Bronchial epithelial cell (primary cell): ENCODE measurements at regions not wholly inside any gene's neighbourhood (a gene's known extent, or its start where the extent isn't known, plus 50 kb on each side); places are given as distances from the start of the nearest gene placed in this dataset.
A peak's percentile ranks its signal among the peaks of the same experiment; 100 is the strongest.
"Not testable (repeated sequence)": the region's sequence is repeated elsewhere in the genome, so short reads cannot be mapped to it uniquely, and the experiment has no call there.

Source experiments
- DNase-seq: peaks from one replicate; pipeline ENCODE4 v3.0.0-alpha.2; 2010; ENCODE audit warnings: low read depth
- FAIRE-seq: peaks from 2 replicates; lab custom pipeline; 2011; peaks lifted over from hg19 to GRCh38; lab: Jason Lieb, UNC
- H3K27me3 ChIP-seq: 2 replicates; pipeline ENCODE4 v1.5.1; 2011; ENCODE audit warnings: low read length; ENCODE audit not compliant: control insufficient read depth, insufficient read depth
- H3K36me3 ChIP-seq: 2 replicates; pipeline ENCODE4 v1.5.1; 2011; ENCODE audit warnings: low read length; ENCODE audit not compliant: control insufficient read depth, insufficient read depth
- H3K4me3 ChIP-seq: 2 replicates; pipeline ENCODE4 v1.5.1; 2011; ENCODE audit warnings: mild to moderate bottlenecking, low read depth, low read length, control low read depth
- CTCF ChIP-seq: IDR thresholded peaks from 2 replicates; pipeline ENCODE4 v1.5.1; 2011; ENCODE audit warnings: mild to moderate bottlenecking, moderate library complexity, low read length, control low read depth, inconsistent platforms; ENCODE audit not compliant: insufficient read depth, severe bottlenecking

- no peak for FAIRE-seq
Observed at GRCh38 chr3:104214937-104215336, 1151.8 kb upstream of the ALCAM start.

GRCh38 chr3:104219046-104219445, 1147.7 kb upstream of the ALCAM start:
- H3K4me3 ChIP-seq, DNase-seq, H3K36me3 ChIP-seq, FAIRE-seq, H3K27me3 ChIP-seq: not testable (repeated sequence)

More at GRCh38 chr3:104214937-104215336, 1151.8 kb upstream of the ALCAM start:
- H3K27me3 ChIP-seq = no peaks in the 10 kb centered on the region
- H3K36me3 ChIP-seq = no peaks in the 10 kb centered on the region
- TF ChIP-seq CTCF = no peak
- H3K4me3 ChIP-seq = no peak overlapping the region
- peak; percentile 65 for DNase-seq

- H3K4me3 ChIP-seq = no peak overlapping the region
- H3K36me3 ChIP-seq = no peaks in the 10 kb centered on the region
- FAIRE-seq (no peak), DNase-seq (no peak)
- no peaks in the 10 kb centered on the region for H3K27me3 ChIP-seq
- TF ChIP-seq CTCF = no peak
Observed at GRCh38 chr3:104234442-104235194, 1132.1 kb upstream of the ALCAM start.

- FAIRE-seq (no peak), DNase-seq (peak; percentile 57)
- Histone ChIP-seq H3K27me3 (no peaks in the 10 kb centered on the region), H3K36me3 (no peaks in the 10 kb centered on the region), H3K4me3 (no peak overlapping the region)
- TF ChIP-seq CTCF = no peak
Observed at GRCh38 chr3:104244680-104245220, 1122.0 kb upstream of the ALCAM start.

- TF ChIP-seq CTCF = no peak
- H3K36me3 ChIP-seq = no peaks in the 10 kb centered on the region
- FAIRE-seq (no peak), DNase-seq (no peak)
- H3K4me3 ChIP-seq = no peak overlapping the region
- H3K27me3 ChIP-seq = no peaks in the 10 kb centered on the region
Observed at GRCh38 chr3:104245261-104245660, 1121.4 kb upstream of the ALCAM start.

GRCh38 chr3:104245981-104246380, 1120.7 kb upstream of the ALCAM start:
- Histone ChIP-seq H3K27me3 (no peaks in the 10 kb centered on the region), H3K4me3 (no peak overlapping the region), H3K36me3 (no peaks in the 10 kb centered on the region)
- FAIRE-seq = no peak
- no peak for TF ChIP-seq CTCF
- DNase-seq = no peak
